ENCODE measurements at regions not wholly inside any gene's neighbourhood (a gene's known extent, or its start where the extent isn't known, plus 50 kb on each side); places are given as distances from the start of the nearest gene placed in this dataset.

DNA sequence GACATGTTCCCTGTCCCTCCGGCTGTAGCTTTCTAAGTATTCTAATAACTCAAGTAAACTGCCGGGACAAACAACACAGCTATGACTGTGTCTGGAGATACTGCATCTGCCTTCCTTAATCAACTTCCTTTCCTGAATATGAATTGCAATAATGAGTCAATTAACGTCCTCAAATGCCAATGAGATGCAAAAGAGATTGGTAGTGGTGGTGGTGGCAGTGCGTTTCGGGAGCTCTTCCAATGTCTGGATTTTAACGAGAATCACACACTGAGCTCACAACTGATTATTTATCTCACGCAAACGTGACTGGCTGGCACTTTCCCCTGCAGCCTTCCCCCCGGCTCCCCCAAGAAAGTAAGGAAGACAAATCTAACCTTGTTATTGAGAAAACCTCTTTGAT lies 226.1 kb upstream of the GK2 start:
- Mint-ChIP-seq H3K27ac (peak overlapping the region; percentile 18), H3K9me3 (no peaks in the 10 kb centered on the region)
- WGBS, 2 experiments (ENCODE audit: insufficient coverage in 1 of 2, insufficient read length in 1 of 2): 87 to 95% methylated on average over 4 to 8 of the region's 9 CpGs

GRCh38 chr4:79632114-79632513 lies 224.1 kb upstream of the GK2 start:
- no peaks in the 10 kb centered on the region for H3K9me3 ChIP-seq (ENCODE audit: control insufficient read depth, low read length)
- Mint-ChIP-seq H3K9me3 (no peaks in the 10 kb centered on the region), H3K4me1 (peaks cover 23% of the 10 kb centered on the region), H3K27me3 (ENCODE audit: insufficient read depth) (no peaks in the 10 kb centered on the region), H3K27ac (no peak overlapping the region), H3K36me3 (ENCODE audit: low read depth) (no peaks in the 10 kb centered on the region), H3K4me3 (no peak overlapping the region)
- H3K9ac ChIP-seq (ENCODE audit: extremely low read depth, low read length, poor library complexity, severe bottlenecking): no peak overlapping the region
- H3K27me3 ChIP-seq (ENCODE audit: control insufficient read depth, insufficient read depth, low read length, poor library complexity, severe bottlenecking): no peaks in the 10 kb centered on the region
- H3K4me3 ChIP-seq (ENCODE audit: low read length): no peak overlapping the region
- H3K36me3 ChIP-seq (ENCODE audit: control insufficient read depth, insufficient read depth, low read length): no peaks in the 10 kb centered on the region
- DNase-seq: no peak
- no peak for TF ChIP-seq CTCF (conservative IDR thresholded peaks at IDR 0.05)
- peaks cover 6% of the 10 kb centered on the region for H3K4me1 ChIP-seq (ENCODE audit: control insufficient read depth, insufficient read depth, low read length)
- 92 to 94% methylated on average over 3 of the region's 3 CpGs for WGBS, 2 experiments (ENCODE audit: insufficient coverage in 1 of 2, insufficient read length in 1 of 2)
- H3K27ac ChIP-seq (ENCODE audit: low read depth, low read length): no peak overlapping the region

More for the DNA sequence above, 226.1 kb upstream of the GK2 start:
- H3K4me1 ChIP-seq (ENCODE audit: control insufficient read depth, insufficient read depth, low read length): peaks cover 6% of the 10 kb centered on the region
- H3K27ac ChIP-seq (ENCODE audit: low read depth, low read length): no peak overlapping the region
- no peaks in the 10 kb centered on the region for H3K9me3 ChIP-seq (ENCODE audit: control insufficient read depth, low read length)
- H3K36me3 Mint-ChIP-seq (ENCODE audit: low read depth): no peaks in the 10 kb centered on the region
- no peaks in the 10 kb centered on the region for H3K27me3 Mint-ChIP-seq (ENCODE audit: insufficient read depth)
- no peak overlapping the region for H3K4me3 Mint-ChIP-seq
- no peak for DNase-seq
- no peak for TF ChIP-seq CTCF (conservative IDR thresholded peaks at IDR 0.05)
- no peaks in the 10 kb centered on the region for H3K36me3 ChIP-seq (ENCODE audit: control insufficient read depth, insufficient read depth, low read length)
- no peak overlapping the region for H3K9ac ChIP-seq (ENCODE audit: extremely low read depth, low read length, poor library complexity, severe bottlenecking)
- no peaks in the 10 kb centered on the region for H3K27me3 ChIP-seq (ENCODE audit: control insufficient read depth, insufficient read depth, low read length, poor library complexity, severe bottlenecking)
- H3K4me3 ChIP-seq (ENCODE audit: low read length): no peak overlapping the region
- H3K4me1 Mint-ChIP-seq: peaks cover 23% of the 10 kb centered on the region

- H3K36me3 ChIP-seq (ENCODE audit: control insufficient read depth, insufficient read depth, low read length): no peaks in the 10 kb centered on the region
- H3K9ac ChIP-seq (ENCODE audit: extremely low read depth, low read length, poor library complexity, severe bottlenecking): no peak overlapping the region
- WGBS, 2 experiments (ENCODE audit: insufficient coverage in 1 of 2, insufficient read length in 1 of 2): 87 to 100% methylated on average over 1 to 2 of the region's 2 CpGs
- no peaks in the 10 kb centered on the region for H3K36me3 Mint-ChIP-seq (ENCODE audit: low read depth)
- no peak overlapping the region for H3K27ac Mint-ChIP-seq
- no peaks in the 10 kb centered on the region for H3K9me3 Mint-ChIP-seq
- H3K4me1 Mint-ChIP-seq: peaks cover 16% of the 10 kb centered on the region
- no peak overlapping the region for H3K4me3 ChIP-seq (ENCODE audit: low read length)
- H3K27me3 Mint-ChIP-seq (ENCODE audit: insufficient read depth): no peaks in the 10 kb centered on the region
- no peak for TF ChIP-seq CTCF (conservative IDR thresholded peaks at IDR 0.05)
- DNase-seq: no peak
- H3K27ac ChIP-seq (ENCODE audit: low read depth, low read length): no peak overlapping the region
- no peaks in the 10 kb centered on the region for H3K9me3 ChIP-seq (ENCODE audit: control insufficient read depth, low read length)
- no peaks in the 10 kb centered on the region for H3K27me3 ChIP-seq (ENCODE audit: control insufficient read depth, insufficient read depth, low read length, poor library complexity, severe bottlenecking)
- H3K4me3 Mint-ChIP-seq: no peak overlapping the region
- peaks cover 6% of the 10 kb centered on the region for H3K4me1 ChIP-seq (ENCODE audit: control insufficient read depth, insufficient read depth, low read length)
Measured at GRCh38 chr4:79626611-79627010, 218.6 kb upstream of the GK2 start.

Data from endodermal cell (in vitro differentiated cells).